GM19438 (cell line): ENCODE measurements at regions not wholly inside any gene's neighbourhood (a gene's known extent, or its start where the extent isn't known, plus 50 kb on each side); places are given as distances from the start of the nearest gene placed in this dataset.
"Not testable (repeated sequence)": the region's sequence is repeated elsewhere in the genome, so short reads cannot be mapped to it uniquely, and the experiment has no call there.

Experiments used
- ATAC-seq: cut with Tn5 transposase; IDR thresholded peaks from one replicate; pipeline ENCODE4 v1.9.1; 2021; ENCODE audit warnings: low read depth; ENCODE audit not compliant: unreplicated experiment

- peak; percentile 52 for ATAC-seq
Observed at GRCh38 chr7:115654384-115655214, 376.0 kb downstream of the TFEC start.

DNA sequence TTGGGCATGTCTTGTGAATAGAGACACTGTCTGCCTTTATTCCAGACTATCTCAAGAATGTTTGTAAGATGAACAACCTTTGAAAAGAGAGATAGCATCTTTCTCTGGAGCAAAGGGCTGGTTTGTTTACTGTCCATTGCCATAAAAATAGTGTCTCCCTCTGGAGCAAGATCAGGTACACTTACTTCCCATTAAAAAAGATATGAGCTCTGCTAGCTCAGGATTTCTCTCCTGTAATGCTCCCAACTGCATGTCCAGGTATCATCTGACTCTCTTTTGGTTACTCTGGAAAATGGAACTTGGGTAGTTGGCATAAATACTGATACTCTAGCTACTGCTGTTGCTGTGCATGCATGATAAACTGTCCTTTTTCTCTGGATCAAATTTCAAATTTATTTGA is 381.1 kb downstream of the TFEC start:
- ATAC-seq: no peak

DNA sequence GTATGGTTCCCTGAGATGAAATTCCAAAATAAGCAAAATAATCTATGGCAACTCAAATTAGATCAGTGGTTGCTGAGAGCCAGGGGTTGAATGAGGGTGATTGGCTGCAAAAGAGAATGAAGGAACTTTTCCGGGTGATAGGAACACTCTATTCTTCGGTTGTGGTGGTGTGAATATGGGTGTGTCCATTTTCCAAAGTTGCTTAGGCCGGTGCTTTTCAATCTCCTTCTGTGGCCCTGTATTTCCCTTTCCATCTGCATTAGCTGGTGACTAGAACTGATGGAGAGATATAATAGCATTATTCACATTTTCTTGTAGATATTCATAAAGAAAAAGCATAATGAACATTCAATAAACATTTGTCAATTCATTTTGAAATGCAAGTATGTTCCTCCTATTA is 382.9 kb downstream of the TFEC start:
- ATAC-seq: no peak

DNA sequence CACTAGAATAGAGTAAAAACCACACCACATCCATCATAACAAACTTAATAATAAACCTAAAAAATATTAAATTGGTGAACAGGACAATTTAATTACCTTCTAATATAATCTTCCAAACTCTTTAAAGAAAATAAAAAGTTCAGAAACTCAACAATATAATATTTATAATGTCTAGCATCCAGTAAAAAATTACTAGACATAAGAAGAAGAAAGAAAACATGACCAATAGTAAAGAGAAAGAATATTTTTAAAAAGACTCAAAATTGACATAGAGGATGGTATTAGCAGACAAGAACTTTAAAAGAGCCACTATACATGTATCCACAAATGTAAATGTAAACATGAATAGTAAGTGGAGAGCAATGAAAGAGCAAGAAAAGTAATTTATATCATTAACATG is 388.4 kb downstream of the TFEC start:
- no peak for ATAC-seq

DNA sequence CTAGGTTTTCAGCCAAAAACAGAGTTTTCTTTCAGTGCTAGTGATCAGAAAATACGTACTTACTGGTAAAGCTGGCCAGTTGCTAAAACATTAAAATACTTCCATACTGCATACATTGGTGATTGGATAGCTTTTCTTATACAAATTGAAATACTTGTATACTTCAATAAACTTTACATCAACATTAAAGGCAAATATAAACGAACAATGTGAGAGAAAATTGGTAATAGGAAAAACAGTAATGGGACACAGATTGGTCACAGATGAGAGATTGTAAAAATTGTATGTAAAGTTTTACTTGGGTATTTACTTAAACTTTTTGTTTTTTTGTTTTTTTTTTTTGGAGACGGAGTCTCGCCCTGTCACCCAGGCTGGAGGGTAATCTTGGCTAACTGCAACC is 391.7 kb downstream of the TFEC start:
- ATAC-seq: no peak

- no peak for ATAC-seq
Observed at GRCh38 chr7:115637128-115637527, 393.4 kb downstream of the TFEC start.

GRCh38 chr7:115635876-115636275 is 394.7 kb downstream of the TFEC start:
- ATAC-seq: no peak

DNA sequence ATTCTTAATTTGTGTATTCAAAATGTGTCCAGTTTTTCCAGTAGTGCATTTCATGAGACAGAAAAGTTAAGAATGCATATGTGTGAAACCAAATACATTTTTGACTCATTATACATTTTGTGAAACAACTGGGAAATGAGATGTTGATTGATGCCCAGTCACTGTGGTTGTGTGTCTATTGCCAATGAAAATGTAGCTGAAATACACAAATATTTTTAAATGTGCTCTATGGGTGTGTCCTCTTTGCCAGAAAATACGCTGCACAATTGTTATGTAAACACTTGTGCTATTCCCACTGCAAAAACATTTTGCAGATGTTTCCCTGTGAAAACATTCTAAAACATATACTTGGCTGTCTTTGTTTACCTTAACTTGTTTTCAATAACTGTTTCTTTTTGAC is 395.2 kb downstream of the TFEC start:
- no peak for ATAC-seq

- no peak for ATAC-seq
Observed at GRCh38 chr7:115634633-115635032, 395.9 kb downstream of the TFEC start.

- ATAC-seq: no peak
Observed at GRCh38 chr7:115632636-115633035, 397.9 kb downstream of the TFEC start.

DNA sequence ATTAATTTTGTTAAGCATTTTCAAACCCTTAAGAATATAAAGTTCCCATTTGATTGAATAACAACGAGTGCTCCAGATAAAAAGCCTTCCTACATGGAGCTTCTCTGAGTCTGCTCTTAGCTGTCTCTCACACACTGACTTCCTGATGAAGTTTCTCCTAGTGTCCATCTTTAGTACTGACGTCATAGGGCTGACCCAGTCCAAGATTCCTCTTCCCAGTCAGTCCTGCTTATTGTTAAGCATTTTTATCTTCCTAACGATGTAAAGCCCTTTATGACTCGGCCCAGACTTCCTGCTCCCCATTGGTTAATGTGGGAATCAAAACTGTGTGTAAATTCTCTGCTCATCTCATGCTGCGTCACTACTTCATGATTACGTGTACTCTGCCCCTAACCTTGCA is 398.8 kb downstream of the TFEC start:
- ATAC-seq: no peak

DNA sequence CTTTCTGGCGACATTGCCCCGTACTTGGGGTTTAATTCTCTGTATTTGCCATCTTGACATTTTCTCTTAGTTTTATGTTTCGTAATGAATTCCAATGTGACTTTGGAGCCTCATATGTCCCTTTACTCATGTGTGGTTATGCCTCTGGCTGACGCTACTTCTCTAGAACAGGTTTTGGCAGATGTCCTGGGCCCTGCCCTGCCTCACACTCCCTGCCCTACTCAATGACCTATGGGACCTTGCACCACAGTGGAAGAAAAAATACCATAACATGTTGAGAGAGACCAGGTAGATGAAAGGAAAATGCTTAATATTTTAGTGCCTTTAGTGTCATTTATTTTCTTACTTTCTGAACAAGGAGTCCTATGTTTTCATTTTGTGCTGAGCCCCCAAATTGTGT is 400.5 kb downstream of the TFEC start:
- no peak for ATAC-seq

- ATAC-seq: no peak
Observed at GRCh38 chr7:115618676-115619075, 411.9 kb downstream of the TFEC start.

DNA sequence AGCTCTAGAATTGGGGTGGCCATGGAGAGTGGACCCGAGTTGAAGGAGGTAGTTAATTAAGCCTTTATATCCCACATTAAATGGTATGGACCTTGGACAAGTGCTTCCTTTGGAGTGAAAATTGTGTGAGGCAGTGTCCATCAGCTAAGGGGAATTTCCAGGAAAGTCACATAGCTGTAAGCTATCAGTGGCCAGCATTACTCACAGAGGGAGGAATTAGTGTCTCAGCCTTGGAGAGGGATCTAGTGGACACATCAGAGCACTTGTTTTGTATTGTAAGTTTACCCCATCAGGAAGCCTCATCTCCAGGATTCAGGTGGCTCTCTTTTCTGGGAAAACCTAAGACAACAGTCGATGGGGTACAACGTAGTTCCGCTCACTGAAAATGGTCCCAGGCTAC is 416.7 kb downstream of the TFEC start:
- ATAC-seq: no peak

DNA sequence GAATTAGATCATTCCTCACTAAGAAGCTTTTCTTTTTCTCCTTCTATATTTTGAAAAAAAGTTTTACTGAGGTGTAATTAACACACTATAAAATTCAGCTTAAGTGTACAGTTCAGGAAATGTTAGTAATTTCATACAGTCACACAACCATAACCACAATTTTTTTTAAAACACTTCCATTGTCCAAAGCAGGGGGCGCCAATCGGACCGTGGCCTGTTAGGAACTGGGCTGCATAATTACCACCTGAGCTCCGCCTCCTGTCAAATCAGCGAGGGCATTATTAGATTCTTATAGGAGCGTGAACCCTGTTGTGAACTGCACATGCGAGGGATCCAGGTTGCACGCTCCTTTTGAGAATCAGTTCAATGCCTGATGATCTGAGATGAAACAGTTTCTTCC is 427.1 kb downstream of the TFEC start:
- ATAC-seq: no peak

GRCh38 chr7:115600207-115600606 is 430.4 kb downstream of the TFEC start:
- no peak for ATAC-seq

- not testable (repeated sequence) for ATAC-seq
Observed at GRCh38 chr7:115599184-115599583, 431.4 kb downstream of the TFEC start.

DNA sequence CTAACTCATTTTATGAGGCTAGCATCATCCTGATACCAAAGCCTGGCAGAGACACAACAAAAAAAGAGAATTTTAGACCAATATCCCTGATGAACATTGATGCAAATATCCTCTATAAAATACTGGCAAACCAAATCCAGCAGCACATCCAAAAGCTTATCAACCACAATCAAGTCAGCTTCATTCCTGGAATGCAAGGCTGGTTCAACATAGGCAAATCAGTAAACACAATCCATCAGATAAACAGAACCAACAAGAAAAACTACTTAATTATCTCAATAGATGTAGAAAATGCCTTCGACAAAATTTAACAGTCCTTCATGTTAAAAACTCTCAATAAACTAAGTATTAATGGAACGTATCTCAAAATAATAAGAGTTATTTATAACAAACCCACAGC is 433.3 kb downstream of the TFEC start:
- ATAC-seq: not testable (repeated sequence)

DNA sequence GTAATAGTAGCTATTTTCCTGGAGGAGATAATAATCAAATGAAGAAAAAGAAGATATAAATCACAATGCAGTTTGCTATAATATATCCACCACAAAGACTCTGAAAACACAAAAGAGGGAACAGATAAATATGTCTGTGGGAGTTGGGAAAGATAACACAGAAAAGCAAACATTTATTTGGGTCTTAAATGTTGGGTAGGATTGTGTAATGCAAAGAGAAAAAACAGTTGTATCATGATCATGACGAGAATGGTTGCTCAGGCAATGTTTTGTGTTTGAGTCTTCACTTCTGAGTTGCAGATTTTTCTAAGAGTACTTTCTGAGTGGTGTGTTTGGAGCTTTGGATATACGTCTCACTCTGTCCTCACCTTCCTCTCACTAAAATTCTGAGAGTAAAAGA is 437.5 kb downstream of the TFEC start:
- ATAC-seq: no peak

- ATAC-seq: no peak
Observed at GRCh38 chr7:115585015-115585718, 445.4 kb downstream of the TFEC start.

DNA sequence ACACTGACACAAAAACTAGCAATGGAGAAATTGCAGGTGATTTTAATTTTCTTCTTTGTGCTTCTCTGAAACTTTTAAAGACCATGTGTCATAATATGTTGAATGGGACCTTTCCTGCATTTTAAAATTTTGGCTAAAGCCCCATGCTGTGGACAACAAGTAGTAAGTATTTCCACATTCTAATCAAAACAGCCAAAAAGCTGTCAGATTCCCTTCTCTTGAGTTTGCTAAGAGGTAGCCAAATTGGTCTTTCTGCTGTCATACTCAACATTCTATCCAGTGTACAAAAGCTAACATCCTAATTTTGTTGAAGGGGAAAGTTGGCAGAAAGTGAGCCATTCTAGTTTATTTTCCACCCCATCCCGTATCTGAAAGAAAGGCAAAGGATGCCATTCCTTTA is 447.6 kb downstream of the TFEC start:
- no peak for ATAC-seq

DNA sequence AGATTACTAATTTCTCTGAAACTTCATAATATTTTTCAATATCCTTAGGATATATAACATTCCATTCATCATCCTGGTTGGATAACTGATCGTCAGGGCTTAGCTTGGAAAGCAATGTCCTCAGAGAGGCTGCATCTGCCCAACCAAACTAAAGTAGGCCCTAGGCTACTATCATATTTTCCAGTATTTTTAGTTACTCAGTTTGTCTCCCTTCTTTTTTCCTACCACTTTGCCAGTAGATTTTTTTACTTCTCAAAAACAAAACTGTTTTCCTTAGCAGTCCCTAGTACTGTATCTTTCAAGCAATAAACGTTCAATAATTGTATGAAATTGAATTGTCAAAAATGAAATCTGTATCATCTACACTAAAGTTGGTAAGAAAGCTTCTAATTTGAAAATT is 452.0 kb downstream of the TFEC start:
- ATAC-seq: no peak
